CD4-positive, alpha-beta memory T cell (primary cell): ENCODE measurements at regions not wholly inside any gene's neighbourhood (a gene's known extent, or its start where the extent isn't known, plus 50 kb on each side); places are given as distances from the start of the nearest gene placed in this dataset.

Experiments
- CTCF ChIA-PET: fragments of 350-600 bp; sonication (Branson Sonifier 250); formaldehyde crosslinking; loops from one replicate; lab custom pipeline; 2021; ENCODE audit warnings: inconsistent platforms; ENCODE audit not compliant: partially characterized antibody; lab: Charles Lee
- POLR2A ChIA-PET: fragments of 350-600 bp; sonication (Branson Sonifier 250); formaldehyde crosslinking; loops from one replicate; lab custom pipeline; 2021; ENCODE audit not compliant: partially characterized antibody; lab: Charles Lee
- DNase-seq, 5 donors: peaks; one replicate each; pipeline versions ENCODE4 v3.0.0 to v3.0.0-alpha.2; 2020 to 2022; ENCODE audit warnings: mixed read lengths in 1 of 5
- H3K27ac ChIP-seq: one replicate; pipeline ENCODE4 v1.7.0; 2013; ENCODE audit warnings: low read depth, low read length
- H3K27me3 ChIP-seq: 2 replicates; pipeline ENCODE4 v1.7.0; 2013; ENCODE audit warnings: mild to moderate bottlenecking, low read length, moderate library complexity; ENCODE audit not compliant: insufficient read depth
- H3K36me3 ChIP-seq: 2 replicates; pipeline ENCODE4 v1.7.0; 2013; ENCODE audit warnings: mild to moderate bottlenecking, low read length, moderate library complexity; ENCODE audit not compliant: insufficient read depth
- H3K4me1 ChIP-seq: 2 replicates; pipeline ENCODE4 v1.7.0; 2013; ENCODE audit warnings: mild to moderate bottlenecking, low read length, moderate library complexity; ENCODE audit not compliant: insufficient read depth
- H3K4me3 ChIP-seq, 2 donors: one replicate each; pipeline ENCODE4 v1.7.0; 2013; ENCODE audit warnings: low read length in 2 of 2, mild to moderate bottlenecking in 1 of 2
- H3K9me3 ChIP-seq, 2 donors: one replicate each; pipeline ENCODE4 v1.7.0; 2013; ENCODE audit warnings: low read length in 2 of 2, control low read depth in 1 of 2; ENCODE audit not compliant: control insufficient read depth in 1 of 2
- H3K27ac Mint-ChIP-seq, 7 donors: one replicate each; pipeline ENCODE4 v1.8.0; 2020 to 2021; ENCODE audit warnings: mixed read lengths in 7 of 7, mild to moderate bottlenecking in 6 of 7, inconsistent platforms in 3 of 7, moderate library complexity in 3 of 7
- H3K27me3 Mint-ChIP-seq, 2 donors: one replicate each; pipeline ENCODE4 v1.8.0; 2020 to 2021; ENCODE audit warnings: mixed read lengths in 2 of 2
- H3K36me3 Mint-ChIP-seq, 2 donors: one replicate each; pipeline ENCODE4 v1.8.0; 2020 to 2021; ENCODE audit warnings: mixed read lengths in 2 of 2, inconsistent platforms in 1 of 2, mild to moderate bottlenecking in 1 of 2
- H3K4me1 Mint-ChIP-seq, 4 donors: one replicate each; pipeline ENCODE4 v1.8.0; 2020 to 2021; ENCODE audit warnings: mixed read lengths in 4 of 4, mild to moderate bottlenecking in 1 of 4
- H3K4me3 Mint-ChIP-seq, 8 donors: one replicate each; pipeline ENCODE4 v1.8.0; 2020 to 2021; ENCODE audit warnings: mixed read lengths in 8 of 8, mild to moderate bottlenecking in 7 of 8, moderate library complexity in 6 of 8, inconsistent platforms in 3 of 8
- H3K9me3 Mint-ChIP-seq, 8 donors: one replicate each; pipeline ENCODE4 v1.8.0; 2020 to 2021; ENCODE audit warnings: mixed read lengths in 8 of 8, mild to moderate bottlenecking in 5 of 8, inconsistent platforms in 3 of 8, moderate library complexity in 1 of 8
- intact Hi-C: fragments of 100-400 bp; cut with micrococcal nuclease; formaldehyde crosslinking; loops from one replicate; pipeline ENCODE4 v1.15.1; 2023

DNA sequence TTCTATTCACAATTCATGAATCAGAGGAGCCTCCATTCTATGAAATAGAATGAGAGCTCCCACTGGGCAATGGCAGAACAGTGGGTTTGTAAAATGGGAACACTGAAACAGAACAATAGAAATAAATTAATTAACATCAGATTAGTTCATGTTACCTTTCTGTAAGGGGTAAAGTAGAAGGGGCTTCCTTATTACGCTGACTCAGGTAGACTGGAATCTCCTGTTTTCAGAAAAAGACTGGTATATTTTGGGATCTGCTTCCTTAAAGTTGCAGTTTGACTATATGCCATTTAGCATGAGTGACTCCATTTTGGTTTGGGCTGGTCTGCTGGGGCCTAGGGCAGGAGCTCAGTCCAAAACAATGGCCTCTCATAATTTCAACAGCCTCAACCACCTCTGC lies 52.8 kb upstream of the ZFAND3 start:
- H3K9me3 Mint-ChIP-seq: no peaks in the 10 kb centered on the region
- no peak for DNase-seq
- no peaks in the 10 kb centered on the region for H3K27me3 ChIP-seq
- H3K27ac Mint-ChIP-seq: no peak overlapping the region
- no peak overlapping the region for H3K4me3 Mint-ChIP-seq
- no peaks in the 10 kb centered on the region for H3K36me3 Mint-ChIP-seq
- H3K27ac ChIP-seq: no peak overlapping the region
- H3K9me3 ChIP-seq: no peaks in the 10 kb centered on the region
- no peaks in the 10 kb centered on the region for H3K4me1 Mint-ChIP-seq
- POLR2A ChIA-PET: no interaction called here
- no peaks in the 10 kb centered on the region for H3K36me3 ChIP-seq
- no peak overlapping the region for H3K4me3 ChIP-seq
- H3K27me3 Mint-ChIP-seq: peaks cover 14 to 18% of the 10 kb centered on the region in 2 donors
- H3K4me1 ChIP-seq: no peaks in the 10 kb centered on the region
- intact Hi-C loops: no loop called here
- CTCF ChIA-PET: no interaction called here

DNA sequence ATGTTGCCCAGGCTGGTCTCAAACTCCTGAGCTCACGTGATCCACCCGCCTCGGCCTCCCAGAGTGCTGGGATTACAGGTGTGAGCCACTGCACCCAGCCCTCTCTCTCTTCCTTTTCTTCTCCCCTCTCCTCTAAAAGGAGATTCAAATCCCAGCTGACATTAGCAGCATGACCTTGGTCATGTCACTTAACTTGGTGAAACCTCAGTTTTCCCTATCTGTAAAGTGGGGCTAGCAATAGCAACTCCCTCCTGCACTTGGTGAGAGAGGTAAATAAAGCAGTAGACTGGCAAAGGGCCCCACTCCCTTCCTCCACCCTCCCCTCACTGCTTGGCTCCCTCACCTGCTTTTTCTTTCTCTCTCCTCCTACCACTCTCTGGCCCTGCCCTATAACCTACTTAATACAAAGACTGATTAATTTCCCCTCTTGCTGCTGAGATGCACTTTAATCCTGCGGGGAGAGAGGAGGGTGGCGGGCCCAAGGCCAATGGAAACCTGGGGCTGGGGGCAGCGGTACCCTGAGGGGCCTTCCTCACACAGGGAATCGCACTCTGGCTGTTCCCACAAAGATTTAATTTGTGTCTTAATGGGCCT lies 54.2 kb upstream of the ZFAND3 start:
- Histone ChIP-seq H3K27ac (no peak overlapping the region), H3K27me3 (no peaks in the 10 kb centered on the region), H3K9me3 (no peaks in the 10 kb centered on the region), H3K4me3 (no peak overlapping the region), H3K4me1 (no peaks in the 10 kb centered on the region), H3K36me3 (no peaks in the 10 kb centered on the region)
- H3K36me3 Mint-ChIP-seq: no peaks in the 10 kb centered on the region
- H3K4me3 Mint-ChIP-seq: no peak overlapping the region
- intact Hi-C loops: no loop called here
- H3K9me3 Mint-ChIP-seq: no peaks in the 10 kb centered on the region
- no peak overlapping the region for H3K27ac Mint-ChIP-seq
- H3K27me3 Mint-ChIP-seq: peaks cover 10 to 15% of the 10 kb centered on the region in 2 donors
- H3K4me1 Mint-ChIP-seq: no peaks in the 10 kb centered on the region
- no peak for DNase-seq
- ChIA-PET POLR2A (no interaction called here), CTCF (no interaction called here)

DNA sequence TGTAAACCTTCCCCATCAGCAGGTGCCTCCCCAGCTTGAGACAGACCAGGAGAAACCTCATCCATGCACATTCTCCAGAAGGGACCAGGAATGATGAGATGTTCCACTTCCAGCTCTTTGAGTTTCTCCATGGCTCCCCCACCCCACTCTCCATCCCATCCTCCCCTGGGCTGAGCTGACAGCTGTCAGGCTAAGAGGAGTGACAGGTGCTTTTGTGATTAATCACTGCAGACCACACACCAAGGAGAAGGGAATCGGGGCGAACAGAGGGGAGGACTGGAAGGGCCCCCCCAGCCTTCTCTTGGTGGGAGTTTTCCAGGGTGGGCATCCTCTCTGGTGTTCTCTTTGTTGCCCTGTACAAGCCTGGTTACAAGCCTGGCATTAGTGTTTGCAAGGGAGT lies 56.1 kb upstream of the ZFAND3 start:
- H3K27me3 ChIP-seq: no peaks in the 10 kb centered on the region
- no peak for DNase-seq
- no peak overlapping the region for H3K27ac ChIP-seq
- H3K4me3 Mint-ChIP-seq: no peak overlapping the region
- ChIA-PET CTCF (no interaction called here), POLR2A (no interaction called here)
- no peaks in the 10 kb centered on the region for H3K4me1 ChIP-seq
- H3K4me3 ChIP-seq: no peak overlapping the region
- no peaks in the 10 kb centered on the region for H3K36me3 ChIP-seq
- H3K27me3 Mint-ChIP-seq: peaks cover 7 to 10% of the 10 kb centered on the region in 2 donors
- intact Hi-C loops: no loop called here
- H3K36me3 Mint-ChIP-seq: no peaks in the 10 kb centered on the region
- H3K9me3 ChIP-seq: no peaks in the 10 kb centered on the region
- H3K27ac Mint-ChIP-seq: no peak overlapping the region
- H3K4me1 Mint-ChIP-seq: no peaks in the 10 kb centered on the region
- no peaks in the 10 kb centered on the region for H3K9me3 Mint-ChIP-seq

DNA sequence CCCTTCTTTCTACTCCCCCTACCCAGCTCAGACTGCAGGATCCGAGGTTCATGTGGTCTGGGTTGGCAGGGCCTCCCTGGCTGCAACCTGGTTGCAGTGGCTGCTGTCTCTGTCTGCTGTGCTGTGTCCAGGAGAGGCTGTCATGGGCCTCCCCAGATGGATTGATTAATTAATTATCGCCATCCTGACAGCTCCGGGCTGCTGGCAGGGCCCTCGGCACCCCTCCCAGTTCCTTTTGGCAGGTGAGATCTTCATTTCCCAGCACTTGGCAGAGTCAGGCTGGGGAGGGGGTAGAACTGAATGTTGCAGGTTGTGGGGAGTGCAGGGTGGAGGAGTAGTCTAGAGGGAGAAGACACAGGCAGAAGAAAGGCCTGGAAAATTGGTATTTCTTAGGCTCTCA lies 56.7 kb upstream of the ZFAND3 start:
- Histone ChIP-seq H3K9me3 (no peaks in the 10 kb centered on the region), H3K27me3 (no peaks in the 10 kb centered on the region), H3K27ac (no peak overlapping the region), H3K4me1 (no peaks in the 10 kb centered on the region), H3K4me3 (no peak overlapping the region), H3K36me3 (no peaks in the 10 kb centered on the region)
- H3K27ac Mint-ChIP-seq: no peak overlapping the region
- no peaks in the 10 kb centered on the region for H3K4me1 Mint-ChIP-seq
- DNase-seq: no peak
- H3K36me3 Mint-ChIP-seq: no peaks in the 10 kb centered on the region
- CTCF ChIA-PET: no interaction called here
- no peak overlapping the region for H3K4me3 Mint-ChIP-seq
- H3K9me3 Mint-ChIP-seq: no peaks in the 10 kb centered on the region
- POLR2A ChIA-PET: no interaction called here
- H3K27me3 Mint-ChIP-seq: peaks cover 6 to 7% of the 10 kb centered on the region in 2 donors
- intact Hi-C loops: no loop called here

DNA sequence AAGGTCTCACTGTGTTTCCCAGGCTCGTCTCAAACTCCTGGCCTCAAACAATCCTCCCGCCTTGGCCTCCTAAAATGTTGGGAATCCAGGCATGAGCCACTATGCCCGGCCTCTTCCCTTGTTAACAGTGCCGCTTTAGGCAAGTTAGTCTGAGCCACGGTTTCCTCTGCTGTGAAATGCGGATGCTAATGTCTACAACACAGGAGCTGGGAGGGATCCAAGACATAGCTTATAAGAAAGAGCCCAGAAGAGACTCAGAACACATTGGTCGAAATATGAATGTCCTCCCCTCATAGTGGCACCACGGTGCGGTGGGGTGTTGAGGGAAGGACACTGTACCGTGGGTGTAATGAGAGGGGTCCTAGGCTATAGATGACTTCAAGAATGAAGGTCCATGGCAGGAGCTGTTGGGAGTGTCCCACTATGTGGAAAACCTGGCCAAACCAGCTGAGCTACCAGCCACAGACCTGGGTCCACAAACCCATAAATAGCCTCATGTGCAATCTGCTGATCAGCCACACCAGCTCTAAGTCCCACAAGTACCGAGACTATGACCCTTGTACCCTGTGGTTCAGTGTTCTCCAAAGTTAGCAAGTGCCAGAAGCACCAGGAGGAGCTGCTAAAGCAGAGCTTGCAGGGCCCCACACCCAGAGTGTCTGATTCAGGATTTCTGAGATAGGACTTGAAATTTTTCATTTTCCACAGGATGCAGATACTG lies 57.8 kb upstream of the ZFAND3 start:
- CTCF ChIA-PET: no interaction called here
- intact Hi-C loops: no loop called here
- H3K27me3 ChIP-seq: no peaks in the 10 kb centered on the region
- H3K27ac ChIP-seq: no peak overlapping the region
- H3K9me3 ChIP-seq: no peaks in the 10 kb centered on the region
- Mint-ChIP-seq H3K27me3 (peaks cover 5% of the 10 kb centered on the region in 2 donors), H3K27ac (no peak overlapping the region), H3K4me3 (no peak overlapping the region), H3K4me1 (no peaks in the 10 kb centered on the region), H3K36me3 (no peaks in the 10 kb centered on the region), H3K9me3 (no peaks in the 10 kb centered on the region)
- H3K4me1 ChIP-seq: no peaks in the 10 kb centered on the region
- POLR2A ChIA-PET: no interaction called here
- H3K36me3 ChIP-seq: no peaks in the 10 kb centered on the region
- no peak for DNase-seq
- no peak overlapping the region for H3K4me3 ChIP-seq

DNA sequence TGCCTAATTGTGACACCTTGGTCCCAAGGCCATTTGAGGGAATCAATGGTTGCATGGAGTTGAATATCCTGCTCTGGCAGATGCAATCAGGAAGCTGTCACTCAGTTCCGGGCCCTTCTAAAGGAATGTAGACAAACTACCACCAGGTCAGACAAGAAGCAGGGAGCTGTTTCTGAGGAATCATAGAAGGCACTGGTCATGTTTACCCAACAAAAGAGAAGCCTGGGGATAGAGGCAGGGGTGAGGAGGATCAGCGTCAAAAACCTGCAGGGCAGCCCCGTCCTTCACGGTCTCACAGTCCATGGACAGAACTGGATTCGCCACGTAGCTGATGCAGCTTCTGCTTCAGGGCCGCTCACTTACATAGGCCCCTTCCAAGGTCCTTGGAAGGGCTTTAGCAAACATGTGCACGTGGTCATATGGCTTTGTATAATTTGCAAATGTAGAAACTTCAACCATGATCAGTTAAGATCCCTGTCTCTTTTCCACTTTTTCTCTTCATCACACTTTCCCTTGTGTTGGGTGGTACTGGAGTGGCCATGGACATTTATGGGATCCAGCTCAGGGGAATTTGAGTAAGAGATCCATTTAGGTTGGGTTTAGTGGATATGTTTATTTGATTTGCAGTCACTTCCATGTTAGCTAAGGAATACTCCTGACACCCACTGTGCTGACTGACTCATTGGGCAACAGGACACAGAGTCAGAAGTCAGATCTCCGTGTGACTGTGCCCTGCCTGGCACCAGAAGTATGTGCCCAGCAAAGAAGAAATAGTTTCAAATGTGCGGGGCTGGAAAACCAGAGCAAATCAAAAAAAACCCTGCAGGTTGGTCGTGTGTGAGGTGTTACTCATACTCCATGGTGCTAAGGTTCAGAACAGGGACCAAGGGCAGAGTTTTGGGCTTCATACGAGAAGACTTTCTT lies 60.0 kb upstream of the ZFAND3 start:
- H3K4me3 ChIP-seq: no peak overlapping the region
- intact Hi-C loops: no loop called here
- ChIA-PET POLR2A (interaction anchor here (0.6 kb wide), 1 partner anchor 24 kb away, joined by 5 read pairs; no protein-coding TSS in a partner anchor), CTCF (no interaction called here)
- Mint-ChIP-seq H3K9me3 (no peaks in the 10 kb centered on the region), H3K4me1 (no peaks in the 10 kb centered on the region), H3K27ac (no peak overlapping the region), H3K36me3 (no peaks in the 10 kb centered on the region), H3K27me3 (peaks cover 5% of the 10 kb centered on the region in 2 donors), H3K4me3 (no peak overlapping the region)
- no peaks in the 10 kb centered on the region for H3K9me3 ChIP-seq
- H3K27ac ChIP-seq: no peak overlapping the region
- DNase-seq: no peak
- no peaks in the 10 kb centered on the region for H3K27me3 ChIP-seq
- no peaks in the 10 kb centered on the region for H3K4me1 ChIP-seq
- H3K36me3 ChIP-seq: no peaks in the 10 kb centered on the region

DNA sequence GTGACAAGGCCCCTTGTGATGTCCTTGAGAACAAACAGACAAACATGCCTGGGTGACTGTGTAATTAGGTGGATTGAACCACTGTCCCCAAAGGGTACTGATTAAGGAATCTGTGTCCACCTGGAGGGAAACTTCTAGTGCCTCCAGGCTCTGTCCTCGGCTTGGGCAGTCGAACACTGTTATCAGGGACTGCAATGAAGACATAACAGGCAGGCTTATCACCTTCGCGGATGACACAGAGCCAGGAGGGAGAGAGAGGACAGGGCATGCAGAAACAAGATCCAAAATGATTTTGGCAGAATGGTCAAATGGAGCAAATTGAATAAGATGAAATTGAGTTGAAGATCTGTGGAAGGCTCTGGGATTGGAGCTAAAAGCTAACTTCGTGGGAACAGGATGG lies 60.9 kb upstream of the ZFAND3 start:
- Histone ChIP-seq H3K9me3 (no peaks in the 10 kb centered on the region), H3K27ac (no peak overlapping the region), H3K4me3 (no peak overlapping the region), H3K4me1 (no peaks in the 10 kb centered on the region), H3K36me3 (no peaks in the 10 kb centered on the region), H3K27me3 (no peaks in the 10 kb centered on the region)
- H3K9me3 Mint-ChIP-seq: no peaks in the 10 kb centered on the region
- H3K4me1 Mint-ChIP-seq: no peaks in the 10 kb centered on the region
- POLR2A ChIA-PET: no interaction called here
- intact Hi-C loops: no loop called here
- H3K27me3 Mint-ChIP-seq: peaks cover 1 to 5% of the 10 kb centered on the region in 2 donors
- no peaks in the 10 kb centered on the region for H3K36me3 Mint-ChIP-seq
- CTCF ChIA-PET: no interaction called here
- H3K27ac Mint-ChIP-seq: no peak overlapping the region
- no peak overlapping the region for H3K4me3 Mint-ChIP-seq
- DNase-seq: no peak
